Stimulated activated CD4-positive, alpha-beta T cell treated with anti-CD3 and anti-CD28 coated beads, Interleukin-12 subunit alpha, Interleukin-12 subunit beta, amount 100 ng/mL, for 24 hours (primary cell): ENCODE measurements at regions not wholly inside any gene's neighbourhood (a gene's known extent, or its start where the extent isn't known, plus 50 kb on each side); places are given as distances from the start of the nearest gene placed in this dataset.

Source experiments
- DNase-seq, 2 experiments: peaks; one replicate each; pipeline ENCODE4 v3.0.0-alpha.2; 2020; ENCODE audit warnings: low read depth in 2 of 2

DNA sequence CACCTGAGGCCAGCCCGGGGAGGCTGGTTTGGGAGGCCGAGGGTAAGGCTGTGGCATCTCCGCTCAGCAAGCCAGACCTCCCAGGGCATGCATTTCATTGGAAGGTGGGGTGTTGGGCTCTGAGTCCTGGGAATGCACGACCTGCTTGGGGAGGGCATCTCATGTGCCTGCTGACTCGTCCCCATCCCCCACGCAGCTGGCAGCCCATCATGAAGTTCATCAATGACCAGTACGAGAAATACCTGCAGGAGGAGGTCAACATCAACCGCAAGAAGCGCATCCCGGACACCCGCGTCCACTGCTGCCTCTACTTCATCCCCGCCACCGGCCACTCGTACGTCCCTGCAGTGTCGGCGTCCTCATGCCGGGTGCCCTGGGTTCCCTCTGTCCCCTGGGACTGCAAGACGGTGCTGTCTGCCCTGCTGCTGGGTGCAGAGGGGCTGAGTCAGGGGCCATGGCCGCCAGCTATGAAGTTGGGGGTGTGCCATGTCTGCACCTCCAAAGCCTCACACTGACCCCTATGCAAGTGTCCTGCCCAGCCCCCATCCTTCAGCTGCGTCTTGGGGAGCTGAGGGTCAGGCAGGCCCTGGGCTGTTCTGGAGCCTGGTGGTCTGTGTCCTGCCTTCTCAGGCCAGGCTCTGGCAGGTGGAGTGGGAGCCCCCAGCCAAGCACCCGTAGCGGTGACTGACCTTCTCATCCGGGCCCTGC, 347.9 kb downstream of the SEC14L1 start:
- no peak for DNase-seq

GRCh38 chr17:77489239-77489892, 348.6 kb downstream of the SEC14L1 start:
- no peak for DNase-seq

GRCh38 chr17:77489893-77490255, 349.1 kb downstream of the SEC14L1 start:
- no peak for DNase-seq

DNA sequence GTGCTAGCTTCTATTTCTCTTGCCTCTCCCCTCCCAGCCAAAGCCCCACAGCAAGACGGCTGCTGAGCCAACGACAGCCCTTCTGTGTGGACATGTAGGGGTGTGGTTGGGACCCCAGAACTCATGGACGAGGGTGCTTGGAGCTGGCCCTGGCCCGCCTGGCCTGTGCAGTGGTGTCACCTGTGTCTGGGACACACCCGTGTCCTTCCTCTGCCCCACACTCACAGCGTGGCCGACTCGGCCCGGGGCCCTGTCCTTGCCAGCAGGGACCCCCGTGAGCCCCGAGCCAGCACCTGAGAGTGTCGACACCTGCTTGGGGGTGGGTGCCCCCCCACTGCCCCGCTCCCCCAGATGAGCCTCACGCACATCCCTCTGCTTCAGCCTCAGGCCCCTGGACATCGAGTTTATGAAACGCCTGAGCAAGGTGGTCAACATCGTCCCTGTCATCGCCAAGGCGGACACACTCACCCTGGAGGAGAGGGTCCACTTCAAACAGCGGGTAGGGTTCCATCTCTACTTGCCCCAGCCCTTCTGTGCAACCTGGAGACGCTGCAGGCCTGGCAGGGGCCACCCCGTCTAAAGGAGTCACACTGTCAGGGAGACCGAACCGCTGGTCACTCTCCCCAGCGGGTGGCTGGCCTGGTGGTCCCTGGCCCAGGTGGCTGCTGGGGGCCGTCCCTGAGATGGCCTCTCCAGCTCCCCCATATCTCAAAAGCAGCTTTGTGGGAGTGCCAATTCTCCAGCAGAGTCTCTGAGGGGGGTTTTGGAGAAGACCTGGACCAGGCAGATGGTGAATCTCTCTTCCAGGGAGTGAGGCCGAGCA, 349.8 kb downstream of the SEC14L1 start:
- DNase-seq = no peak

DNA sequence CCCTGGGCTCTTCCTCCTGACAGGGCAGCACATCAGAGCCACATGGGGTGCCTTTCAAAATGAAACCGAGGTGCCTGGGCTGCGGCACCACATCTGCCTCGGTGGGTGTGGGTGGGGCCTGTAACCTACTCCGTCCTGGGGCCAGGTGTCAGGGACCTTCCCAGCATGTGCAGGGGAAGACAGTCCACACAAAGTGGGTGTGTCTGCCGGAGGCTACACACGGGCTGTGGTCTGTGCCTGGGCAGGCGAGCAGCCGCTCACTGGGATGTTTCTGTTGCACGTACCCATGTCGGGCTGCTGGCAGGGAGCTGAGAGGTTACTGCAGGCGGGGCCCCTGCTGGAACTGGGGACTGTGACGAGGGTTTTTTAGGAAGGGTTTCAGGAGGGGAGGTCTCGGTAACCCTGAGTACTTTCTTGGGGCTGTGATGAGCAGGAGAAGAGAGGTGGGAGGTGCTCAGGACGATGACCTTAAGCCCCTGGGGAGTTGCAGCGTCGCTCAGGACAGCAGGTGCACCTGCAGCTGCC, 351.2 kb downstream of the SEC14L1 start:
- DNase-seq = no peak

DNA sequence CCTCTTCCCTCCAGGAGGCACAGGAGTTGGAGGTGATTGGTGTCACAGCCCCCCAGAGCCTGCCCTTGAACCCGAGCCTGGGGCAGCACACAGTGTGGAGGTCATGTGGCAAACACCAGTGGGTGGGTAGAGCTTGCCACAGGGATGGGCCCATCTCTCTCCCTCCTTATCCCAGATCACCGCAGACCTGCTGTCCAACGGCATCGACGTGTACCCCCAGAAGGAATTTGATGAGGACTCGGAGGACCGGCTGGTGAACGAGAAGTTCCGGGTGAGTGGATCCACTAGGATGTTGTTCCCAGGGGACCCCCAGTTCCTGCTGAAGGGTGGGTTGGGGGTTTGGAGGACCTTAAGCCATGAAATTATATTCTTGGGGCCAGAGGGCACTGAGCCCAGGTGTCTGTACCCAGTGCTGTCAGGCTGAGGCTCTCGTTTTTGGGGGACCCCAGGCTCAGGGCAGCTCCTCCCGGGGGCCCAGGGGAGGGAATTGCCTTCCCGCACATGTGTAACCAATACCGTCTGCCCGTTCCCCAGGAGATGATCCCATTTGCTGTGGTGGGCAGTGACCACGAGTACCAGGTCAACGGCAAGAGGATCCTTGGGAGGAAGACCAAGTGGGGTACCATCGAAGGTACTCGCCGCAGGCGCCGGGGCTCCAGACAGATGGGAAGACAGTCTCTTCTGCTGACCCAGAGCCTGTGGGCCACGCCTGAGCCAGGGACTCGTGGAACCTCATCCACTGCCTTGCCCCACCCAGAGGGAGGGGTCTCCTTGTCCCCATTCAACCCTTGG, 351.9 kb downstream of the SEC14L1 start:
- no peak for DNase-seq

GRCh38 chr17:77493238-77493820, 352.6 kb downstream of the SEC14L1 start:
- DNase-seq = no peak

DNA sequence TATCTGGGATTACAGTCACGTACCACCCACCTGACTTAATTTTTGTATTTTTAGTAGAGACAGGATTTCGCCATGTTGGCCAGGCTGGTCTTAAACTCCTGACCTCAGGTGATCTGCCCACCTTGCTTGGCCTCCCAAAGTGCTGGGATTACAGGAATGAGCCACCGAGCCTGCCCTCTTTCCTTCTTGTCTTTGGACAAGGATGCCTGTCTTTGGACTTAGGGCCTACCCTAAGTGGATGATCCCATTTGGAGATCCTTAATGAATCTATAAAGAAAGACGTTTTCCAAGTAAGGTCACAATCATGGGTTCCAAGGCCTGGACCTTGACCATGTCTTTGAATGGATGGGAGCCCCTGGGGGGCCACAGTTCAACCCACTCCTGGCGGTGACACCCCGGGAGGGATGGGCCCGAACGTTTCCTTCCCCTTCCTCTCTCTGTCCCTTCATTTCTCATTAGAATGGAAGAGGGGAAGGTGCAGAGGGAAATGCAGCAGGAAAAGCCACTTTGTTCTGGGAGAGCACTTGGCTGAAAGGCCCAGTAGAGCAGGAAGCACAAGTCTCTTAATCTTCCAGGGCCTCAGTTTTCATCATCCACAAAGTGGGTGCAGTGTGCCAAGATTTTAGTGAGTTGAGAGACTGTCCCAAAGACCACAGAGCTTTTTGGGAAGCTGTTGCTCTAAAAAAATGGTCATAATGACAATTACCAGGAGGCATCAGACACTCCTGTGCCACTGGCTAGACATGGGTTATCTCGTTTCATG, 353.3 kb downstream of the SEC14L1 start:
- DNase-seq = no peak

DNA sequence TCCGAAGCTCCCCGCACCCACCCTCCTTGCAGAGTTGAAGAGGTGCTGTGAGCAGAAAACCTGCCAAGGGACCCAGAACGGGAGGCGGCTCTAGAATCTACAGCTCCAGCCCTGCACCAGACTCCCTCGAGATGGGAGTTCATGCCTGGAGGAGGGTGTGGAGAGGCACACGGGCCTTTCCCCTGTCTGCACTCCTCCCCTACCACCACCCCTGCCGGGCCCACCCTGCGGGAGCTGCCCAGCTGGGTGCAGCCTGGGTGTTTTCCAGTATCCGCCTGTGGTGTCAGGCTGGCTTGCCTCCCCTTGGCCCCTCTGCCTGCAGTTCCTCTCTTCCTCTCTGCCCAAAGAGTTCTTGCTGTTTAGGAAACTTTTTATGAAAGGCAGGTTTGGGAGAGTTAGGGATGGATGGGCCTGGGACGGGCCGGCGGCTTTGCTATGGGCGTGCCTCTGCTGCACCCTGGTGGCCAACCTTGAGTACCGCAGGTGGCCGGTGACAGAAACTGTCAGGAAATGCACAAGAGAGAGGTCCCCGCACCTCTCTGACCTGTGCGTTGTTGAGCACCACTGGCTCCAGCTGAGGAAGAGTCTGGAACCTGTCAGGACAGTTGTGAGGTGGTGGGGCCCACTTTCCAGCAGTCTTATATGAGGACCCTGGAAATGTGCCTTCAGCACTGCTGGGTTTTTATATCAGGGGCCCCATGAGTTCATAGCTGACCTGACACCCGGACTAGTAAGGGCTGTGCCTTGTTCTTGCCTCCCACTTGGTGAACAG, 354.1 kb downstream of the SEC14L1 start:
- DNase-seq = peak; percentile 63 to 67

GRCh38 chr17:77495575-77495974, 354.8 kb downstream of the SEC14L1 start:
- no peak for DNase-seq

- DNase-seq = no peak
Observed at GRCh38 chr17:77496401-77496801, 355.6 kb downstream of the SEC14L1 start.

GRCh38 chr17:77496831-77497577, 356.2 kb downstream of the SEC14L1 start:
- no peak for DNase-seq

GRCh38 chr17:77497578-77497934, 356.8 kb downstream of the SEC14L1 start:
- no peak for DNase-seq

DNA sequence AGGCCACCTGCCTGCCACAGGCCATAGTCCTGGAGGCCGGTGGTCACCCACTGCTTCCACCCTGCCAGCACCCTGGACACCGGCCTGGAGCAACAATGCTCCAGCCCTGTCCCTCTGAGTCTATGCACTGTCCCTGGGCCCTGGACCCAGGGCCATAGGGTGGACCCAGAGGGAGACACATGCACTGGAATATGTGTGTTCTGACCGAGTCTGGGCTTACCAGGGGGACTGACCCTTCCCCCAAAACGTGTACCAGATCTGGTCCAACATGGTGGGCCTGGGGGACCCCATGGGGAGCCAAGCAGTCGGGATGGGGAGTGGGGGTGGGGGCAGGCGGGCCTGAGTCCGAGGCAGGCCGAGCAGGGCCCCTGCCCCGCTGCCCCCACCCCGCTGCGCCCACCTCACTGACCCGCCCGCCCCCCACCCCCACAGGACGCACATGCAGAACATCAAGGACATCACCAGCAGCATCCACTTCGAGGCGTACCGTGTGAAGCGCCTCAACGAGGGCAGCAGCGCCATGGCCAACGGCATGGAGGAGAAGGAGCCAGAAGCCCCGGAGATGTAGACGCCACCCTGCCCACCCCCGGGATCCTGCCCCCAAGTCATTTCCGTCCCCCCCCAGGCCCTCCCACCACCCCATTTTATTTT, 357.4 kb downstream of the SEC14L1 start:
- DNase-seq = no peak

GRCh38 chr17:77498791-77499698, 358.3 kb downstream of the SEC14L1 start:
- no peak for DNase-seq

DNA sequence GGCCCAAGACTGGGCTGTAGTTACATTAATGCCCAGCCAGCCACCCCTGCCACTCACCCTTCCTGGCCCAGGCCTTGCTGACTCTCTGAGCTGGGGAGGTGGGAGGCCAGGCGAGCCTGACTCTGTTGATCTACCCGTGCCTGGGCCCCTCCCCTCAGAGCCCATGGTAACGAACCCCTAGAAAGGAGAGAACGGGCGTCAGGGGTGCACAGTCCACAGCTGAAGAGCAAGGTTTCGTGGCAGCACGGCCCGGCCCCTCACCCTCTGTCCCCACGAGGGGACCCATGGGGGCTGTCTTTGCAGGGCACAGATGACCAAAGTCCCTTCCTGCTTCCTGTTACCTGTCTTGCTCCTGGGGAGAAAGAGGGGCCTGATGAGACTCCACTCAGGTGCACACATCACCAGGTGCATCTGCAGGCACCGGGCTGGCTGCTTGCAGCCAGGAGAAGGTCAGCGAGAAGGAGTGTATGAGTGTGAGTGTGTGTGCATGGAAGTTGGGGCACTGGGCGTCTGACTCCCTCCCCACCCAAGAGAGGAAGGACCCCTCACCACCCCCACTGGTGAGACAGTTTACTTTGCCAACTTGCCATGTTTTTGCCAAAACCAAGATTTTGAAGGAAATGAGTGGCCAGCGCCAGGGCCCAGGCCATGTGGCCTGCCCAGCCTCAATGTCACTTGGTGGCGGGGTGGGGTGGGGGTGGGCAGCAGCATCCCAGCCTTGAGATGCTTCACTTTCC, 359.1 kb downstream of the SEC14L1 start:
- DNase-seq = no peak

GRCh38 chr17:77501101-77501566, 360.4 kb downstream of the SEC14L1 start:
- DNase-seq = peak in 1 of 2 experiments; percentile 31
